Ascending aorta (tissue), 2 donors: ENCODE measurements at regions not wholly inside any gene's neighbourhood (a gene's known extent, or its start where the extent isn't known, plus 50 kb on each side); places are given as distances from the start of the nearest gene placed in this dataset.
A peak's percentile ranks its signal among the peaks of the same experiment; 100 is the strongest.

Experiments
- DNase-seq, 2 donors: peaks; one replicate each; pipeline ENCODE4 v3.0.0-alpha.2; 2019; ENCODE audit warnings: low spot score in 2 of 2
- H3K27ac ChIP-seq, 2 donors: fragments of 200-600 bp; sonication (generic); one replicate each; pipeline ENCODE4 v1.5.1; 2016 to 2017; ENCODE audit warnings: mild to moderate bottlenecking in 1 of 2
- H3K27me3 ChIP-seq: fragments of 200-600 bp; sonication (generic); one replicate; pipeline ENCODE4 v1.5.1; 2017
- H3K36me3 ChIP-seq, 2 donors: fragments of 200-600 bp; sonication (generic); one replicate each; pipeline ENCODE4 v1.5.1; 2016
- H3K4me1 ChIP-seq, 2 donors: fragments of 200-600 bp; sonication (generic); one replicate each; pipeline ENCODE4 v1.5.1; 2016 to 2017; ENCODE audit warnings: mild to moderate bottlenecking in 1 of 2
- H3K4me3 ChIP-seq, 2 donors: fragments of 200-600 bp; sonication (generic); one replicate each; pipeline ENCODE4 v1.5.1; 2016 to 2017; ENCODE audit warnings: mild to moderate bottlenecking in 1 of 2
- H3K9me3 ChIP-seq, 2 donors: fragments of 200-600 bp; sonication (generic); one replicate each; pipeline ENCODE4 v1.5.1; 2016
- CTCF ChIP-seq, 3 experiments: fragments of 200-600 bp in 2 of 3; fragments of 450-650 bp in 1 of 3; sonication (generic) in 2 of 3; IDR thresholded peaks; one replicate each; pipeline ENCODE4 v1.5.1; 2016 to 2019; ENCODE audit warnings: antibody characterized with exemption in 3 of 3, mild to moderate bottlenecking in 1 of 3, moderate library complexity in 1 of 3
- intact Hi-C: fragments of 100-400 bp; cut with DNase I; formaldehyde crosslinking; loops from one replicate; pipeline ENCODE4 v1.15.1; 2023

GRCh38 chr13:31853643-31854326 is 114.5 kb downstream of the RXFP2 start:
- intact Hi-C loops, result no loop called here
- Histone ChIP-seq H3K27ac (no peak overlapping the region), H3K27me3 (no peaks in the 10 kb centered on the region), H3K9me3 (no peaks in the 10 kb centered on the region), H3K36me3 (no peaks in the 10 kb centered on the region), H3K4me3 (no peak overlapping the region), H3K4me1 (no peaks in the 10 kb centered on the region)
- no peak for TF ChIP-seq CTCF (IDR thresholded peaks at IDR 0.05)
- no peak for DNase-seq

- H3K27ac ChIP-seq, result peak overlapping the region; percentile 80 to 83
- peaks cover 0 to 6% of the 10 kb centered on the region in 2 donors for H3K4me1 ChIP-seq
These were observed 120.2 kb downstream of the RXFP2 start for GRCh38 chr13:31859571-31859970.

GRCh38 chr13:31860002-31860401 is 120.7 kb downstream of the RXFP2 start:
- no peaks in the 10 kb centered on the region for H3K27me3 ChIP-seq
- peak overlapping the region; percentile 80 to 83 for H3K27ac ChIP-seq
- no peak for TF ChIP-seq CTCF (IDR thresholded peaks at IDR 0.05)
- intact Hi-C loops, result no loop called here
- DNase-seq, result no peak
- no peaks in the 10 kb centered on the region for H3K36me3 ChIP-seq
- no peaks in the 10 kb centered on the region for H3K9me3 ChIP-seq
- peaks cover 0 to 6% of the 10 kb centered on the region in 2 donors for H3K4me1 ChIP-seq
- H3K4me3 ChIP-seq, result peak overlapping the region in 1 of 2 donors; percentile 43

More at GRCh38 chr13:31859571-31859970, 120.2 kb downstream of the RXFP2 start:
- Histone ChIP-seq H3K36me3 (no peaks in the 10 kb centered on the region), H3K9me3 (no peaks in the 10 kb centered on the region), H3K4me3 (peak overlapping the region in 1 of 2 donors; percentile 43), H3K27me3 (no peaks in the 10 kb centered on the region)
- no peak for DNase-seq
- TF ChIP-seq CTCF (IDR thresholded peaks at IDR 0.05), result no peak
- intact Hi-C loops, result no loop called here

- Histone ChIP-seq H3K27ac (no peak overlapping the region), H3K27me3 (no peaks in the 10 kb centered on the region), H3K4me1 (peaks cover 0 to 6% of the 10 kb centered on the region in 2 donors), H3K36me3 (no peaks in the 10 kb centered on the region), H3K9me3 (no peaks in the 10 kb centered on the region), H3K4me3 (no peak overlapping the region)
- no peak for TF ChIP-seq CTCF (IDR thresholded peaks at IDR 0.05)
- intact Hi-C loops, result no loop called here
- no peak for DNase-seq
These were observed 123.5 kb downstream of the RXFP2 start for GRCh38 chr13:31862828-31863227.

GRCh38 chr13:31864307-31864706 is 125.0 kb downstream of the RXFP2 start:
- no peak overlapping the region for H3K27ac ChIP-seq
- H3K36me3 ChIP-seq, result no peaks in the 10 kb centered on the region
- H3K4me3 ChIP-seq, result no peak overlapping the region
- H3K4me1 ChIP-seq, result peaks cover 0 to 4% of the 10 kb centered on the region in 2 donors
- intact Hi-C loops, result no loop called here
- no peak for TF ChIP-seq CTCF (IDR thresholded peaks at IDR 0.05)
- no peak for DNase-seq
- H3K9me3 ChIP-seq, result no peaks in the 10 kb centered on the region
- H3K27me3 ChIP-seq, result no peaks in the 10 kb centered on the region
